OCI-LY7 (cell line): ENCODE measurements at regions not wholly inside any gene's neighbourhood (a gene's known extent, or its start where the extent isn't known, plus 50 kb on each side); places are given as distances from the start of the nearest gene placed in this dataset.

Source experiments
- BruUV-seq: library from RNA; stranded (reverse); fragments of 400-500 nt; replicated peaks from 2 replicates; lab custom pipeline; 2021; lab: Mats Ljungman, UMichigan
- CTCF ChIA-PET: fragments of 300-600 bp; sonication (Branson Sonifier 250); formaldehyde crosslinking; loops from one replicate; lab custom pipeline; 2022; ENCODE audit warnings: antibody characterized with exemption; ENCODE audit not compliant: unreplicated experiment; lab: Charles Lee
- POLR2A ChIA-PET: fragments of 300-600 bp; sonication (Branson Sonifier 250); formaldehyde crosslinking; loops from one replicate; lab custom pipeline; 2022; ENCODE audit warnings: antibody characterized with exemption; lab: Charles Lee
- DNase-seq: peaks from one replicate; pipeline ENCODE4 v3.0.0-alpha.2; 2015; ENCODE audit warnings: low spot score
- H2AFZ ChIP-seq: fragments of 200-600 bp; sonication (generic), shearing (Covaris generic); 2 replicates; pipeline ENCODE4 v1.6.1; 2014; ENCODE audit warnings: mild to moderate bottlenecking, antibody characterized with exemption, low read length, moderate library complexity
- H3K27ac ChIP-seq: fragments of 200-600 bp; sonication (generic); 2 replicates; pipeline ENCODE4 v1.5.1; 2014; ENCODE audit warnings: mixed run types, low read depth, mild to moderate bottlenecking, moderate library complexity, low read length, inconsistent platforms; ENCODE audit not compliant: poor library complexity, severe bottlenecking
- H3K36me3 ChIP-seq: fragments of 200-600 bp; sonication (generic); 2 replicates; pipeline ENCODE4 v1.6.1; 2014; ENCODE audit warnings: mild to moderate bottlenecking, antibody characterized with exemption, low read length, moderate library complexity, mixed read lengths; ENCODE audit not compliant: insufficient read depth
- H3K4me1 ChIP-seq: fragments of 200-600 bp; sonication (generic); 2 replicates; pipeline ENCODE4 v1.5.1; 2014; ENCODE audit warnings: mild to moderate bottlenecking, low read length; ENCODE audit not compliant: insufficient read depth, poor library complexity, severe bottlenecking
- H3K4me2 ChIP-seq: fragments of 200-600 bp; sonication (generic); 2 replicates; pipeline ENCODE4 v1.6.1; 2014; ENCODE audit warnings: mild to moderate bottlenecking, low read length
- H3K4me3 ChIP-seq: fragments of 200-600 bp; sonication (generic); 2 replicates; pipeline ENCODE4 v1.5.1; 2014; ENCODE audit warnings: mild to moderate bottlenecking, low read depth, low read length; ENCODE audit not compliant: poor library complexity, severe bottlenecking
- H3K79me2 ChIP-seq: fragments of 200-600 bp; sonication (generic); 2 replicates; pipeline ENCODE4 v1.6.1; 2016; ENCODE audit warnings: low read depth, mild to moderate bottlenecking, low read length, moderate library complexity, mixed read lengths; ENCODE audit not compliant: insufficient read depth
- H3K9me2 ChIP-seq: fragments of 200-600 bp; sonication (generic); 2 replicates; pipeline ENCODE4 v1.6.1; 2016; ENCODE audit warnings: mild to moderate bottlenecking, low read length, mixed read lengths; ENCODE audit not compliant: insufficient read depth
- H3K9me3 ChIP-seq: fragments of 200-600 bp; sonication (generic); 2 replicates; pipeline ENCODE4 v1.6.1; 2014; ENCODE audit warnings: mild to moderate bottlenecking, mixed run types, low read length, mixed read lengths
- H4K20me1 ChIP-seq: fragments of 200-600 bp; sonication (generic); 2 replicates; pipeline ENCODE4 v1.6.1; 2014; ENCODE audit warnings: mild to moderate bottlenecking, antibody characterized with exemption, low read length, moderate library complexity, mixed read lengths; ENCODE audit not compliant: insufficient read depth
- EZH2phosphoT487 ChIP-seq: fragments of 200-600 bp; sonication (generic); IDR thresholded peaks from 2 replicates; pipeline ENCODE4 v1.6.1; 2018; ENCODE audit warnings: low read depth, borderline replicate concordance, mild to moderate bottlenecking, mixed run types, antibody characterized with exemption, low read length, moderate library complexity, mixed read lengths
- intact Hi-C: fragments of 100-400 bp; cut with micrococcal nuclease; formaldehyde crosslinking; loops from one replicate; pipeline ENCODE4 v1.10.0; 2022; ENCODE audit not compliant: unreplicated experiment
- TF ChIP-seq, protein P1 (sequence below): fragments of 200-600 bp; sonication (generic); conservative IDR thresholded peaks from 2 replicates; pipeline ENCODE4 v1.5.1; 2014; ENCODE audit warnings: mild to moderate bottlenecking, antibody characterized with exemption, low read length, moderate library complexity, mixed read lengths

- Histone ChIP-seq H3K4me1 (no peaks in the 10 kb centered on the region), H2AFZ (no peak overlapping the region), H3K4me3 (no peak overlapping the region), H3K9me2 (no peaks in the 10 kb centered on the region), H3K36me3 (no peaks in the 10 kb centered on the region), H3K79me2 (no peaks in the 10 kb centered on the region), H3K4me2 (no peak overlapping the region), H3K27ac (no peak overlapping the region), H3K9me3 (no peaks in the 10 kb centered on the region), H4K20me1 (no peaks in the 10 kb centered on the region)
- DNase-seq = no peak
- CTCF ChIA-PET = no interaction called here
- no peak for TF ChIP-seq EZH2phosphoT487
- TF ChIP-seq, protein P1, sequence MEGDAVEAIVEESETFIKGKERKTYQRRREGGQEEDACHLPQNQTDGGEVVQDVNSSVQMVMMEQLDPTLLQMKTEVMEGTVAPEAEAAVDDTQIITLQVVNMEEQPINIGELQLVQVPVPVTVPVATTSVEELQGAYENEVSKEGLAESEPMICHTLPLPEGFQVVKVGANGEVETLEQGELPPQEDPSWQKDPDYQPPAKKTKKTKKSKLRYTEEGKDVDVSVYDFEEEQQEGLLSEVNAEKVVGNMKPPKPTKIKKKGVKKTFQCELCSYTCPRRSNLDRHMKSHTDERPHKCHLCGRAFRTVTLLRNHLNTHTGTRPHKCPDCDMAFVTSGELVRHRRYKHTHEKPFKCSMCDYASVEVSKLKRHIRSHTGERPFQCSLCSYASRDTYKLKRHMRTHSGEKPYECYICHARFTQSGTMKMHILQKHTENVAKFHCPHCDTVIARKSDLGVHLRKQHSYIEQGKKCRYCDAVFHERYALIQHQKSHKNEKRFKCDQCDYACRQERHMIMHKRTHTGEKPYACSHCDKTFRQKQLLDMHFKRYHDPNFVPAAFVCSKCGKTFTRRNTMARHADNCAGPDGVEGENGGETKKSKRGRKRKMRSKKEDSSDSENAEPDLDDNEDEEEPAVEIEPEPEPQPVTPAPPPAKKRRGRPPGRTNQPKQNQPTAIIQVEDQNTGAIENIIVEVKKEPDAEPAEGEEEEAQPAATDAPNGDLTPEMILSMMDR = no peak
- BruUV-seq = no TSS peak
- intact Hi-C loops = no loop called here
- POLR2A ChIA-PET = no interaction called here
Observed at GRCh38 chr1:30037251-30038118, 685.9 kb downstream of the MATN1 start.

GRCh38 chr1:30036666-30037065 is 686.7 kb downstream of the MATN1 start:
- Histone ChIP-seq H3K79me2 (no peaks in the 10 kb centered on the region), H3K4me3 (no peak overlapping the region), H3K4me1 (no peaks in the 10 kb centered on the region), H4K20me1 (no peaks in the 10 kb centered on the region), H3K27ac (no peak overlapping the region), H2AFZ (no peak overlapping the region), H3K9me2 (no peaks in the 10 kb centered on the region), H3K36me3 (no peaks in the 10 kb centered on the region), H3K4me2 (no peak overlapping the region), H3K9me3 (no peaks in the 10 kb centered on the region)
- no peak for DNase-seq
- CTCF ChIA-PET = no interaction called here
- no peak for TF ChIP-seq EZH2phosphoT487
- TF ChIP-seq, protein P1 = no peak
- POLR2A ChIA-PET = no interaction called here
- intact Hi-C loops = no loop called here
- no TSS peak for BruUV-seq

DNA sequence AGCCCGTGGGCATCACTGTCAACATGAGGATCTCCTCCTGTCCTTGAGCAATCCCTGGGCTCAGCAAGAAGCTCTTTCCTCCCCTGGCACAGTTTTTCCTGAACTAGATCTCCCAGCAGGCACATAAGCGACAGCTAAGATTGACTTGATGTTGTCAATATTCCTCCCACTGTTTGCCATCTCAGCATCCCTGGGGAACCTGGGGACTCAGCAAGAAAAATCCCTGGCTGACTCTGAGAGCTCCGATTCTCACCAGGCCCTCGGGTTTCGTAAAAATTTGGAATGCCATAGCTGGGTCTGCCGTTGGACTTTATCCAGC is 687.2 kb downstream of the MATN1 start:
- Histone ChIP-seq H3K4me2 (no peak overlapping the region), H3K9me3 (no peaks in the 10 kb centered on the region), H3K4me3 (no peak overlapping the region), H3K79me2 (no peaks in the 10 kb centered on the region), H3K36me3 (no peaks in the 10 kb centered on the region), H3K4me1 (no peaks in the 10 kb centered on the region), H3K27ac (no peak overlapping the region), H2AFZ (no peak overlapping the region), H3K9me2 (no peaks in the 10 kb centered on the region), H4K20me1 (no peaks in the 10 kb centered on the region)
- ChIA-PET CTCF (no interaction called here), POLR2A (no interaction called here)
- DNase-seq = no peak
- TF ChIP-seq EZH2phosphoT487 = no peak
- TF ChIP-seq, protein P1 = no peak
- BruUV-seq = no TSS peak
- intact Hi-C loops = no loop called here
